Mesendoderm (in vitro differentiated cells): ENCODE measurements at regions not wholly inside any gene's neighbourhood (a gene's known extent, or its start where the extent isn't known, plus 50 kb on each side); places are given as distances from the start of the nearest gene placed in this dataset.
"Not testable (repeated sequence)": the region's sequence is repeated elsewhere in the genome, so short reads cannot be mapped to it uniquely, and the experiment has no call there.

ENCODE experiments used
- DNase-seq: peaks from one replicate; pipeline ENCODE4 v3.0.0; 2013
- H2AK5ac ChIP-seq: 2 replicates; pipeline ENCODE4 v1.6.1; 2013; ENCODE audit warnings: low read length, inconsistent platforms
- H2BK120ac ChIP-seq: 2 replicates; pipeline ENCODE4 v1.6.1; 2013; ENCODE audit warnings: low read depth, mild to moderate bottlenecking, low read length, moderate library complexity, mixed read lengths
- H2BK15ac ChIP-seq: replicated peaks from 2 replicates; pipeline ENCODE4 v1.6.1; 2013; ENCODE audit warnings: low read depth, mild to moderate bottlenecking, moderate library complexity
- H2BK5ac ChIP-seq: 2 replicates; pipeline ENCODE4 v1.6.1; 2013; ENCODE audit warnings: low read length, inconsistent platforms
- H3K18ac ChIP-seq: 2 replicates; pipeline ENCODE4 v1.6.1; 2013; ENCODE audit warnings: mild to moderate bottlenecking, low read length, mixed read lengths
- H3K23ac ChIP-seq: one replicate; pipeline ENCODE4 v1.6.1; 2013; ENCODE audit warnings: low read length
- H3K27ac ChIP-seq: 2 replicates; pipeline ENCODE4 v1.5.1; 2013; ENCODE audit warnings: low read depth, mild to moderate bottlenecking, inconsistent platforms, low read length, moderate library complexity
- H3K27me3 ChIP-seq: 2 replicates; pipeline ENCODE4 v1.6.1; 2013; ENCODE audit warnings: low read length, control low read depth, mild to moderate bottlenecking, inconsistent platforms; ENCODE audit not compliant: insufficient read depth, poor library complexity
- H3K36me3 ChIP-seq: 2 replicates; pipeline ENCODE4 v1.6.1; 2013; ENCODE audit warnings: low read length, inconsistent platforms; ENCODE audit not compliant: control insufficient read depth, insufficient read depth
- H3K4ac ChIP-seq: one replicate; pipeline ENCODE4 v1.6.1; 2013; ENCODE audit warnings: low read depth, mild to moderate bottlenecking, low read length, moderate library complexity
- H3K4me1 ChIP-seq: 2 replicates; pipeline ENCODE4 v1.6.1; 2013; ENCODE audit warnings: low read depth, low read length, inconsistent platforms; ENCODE audit not compliant: control insufficient read depth
- H3K4me2 ChIP-seq: 2 replicates; pipeline ENCODE4 v1.6.1; 2013; ENCODE audit warnings: low read length
- H3K4me3 ChIP-seq: 2 replicates; pipeline ENCODE4 v1.5.1; 2013; ENCODE audit warnings: mild to moderate bottlenecking, low read length
- H3K56ac ChIP-seq: one replicate; pipeline ENCODE4 v1.6.1; 2013; ENCODE audit warnings: low read length
- H3K79me1 ChIP-seq: 2 replicates; pipeline ENCODE4 v1.6.1; 2013; ENCODE audit warnings: low read length, inconsistent platforms
- H3K79me2 ChIP-seq: 2 replicates; pipeline ENCODE4 v1.6.1; 2013; ENCODE audit warnings: mild to moderate bottlenecking, low read length; ENCODE audit not compliant: control insufficient read depth, insufficient read depth
- H3K9ac ChIP-seq: 2 replicates; pipeline ENCODE4 v1.6.1; 2013; ENCODE audit warnings: low read length, inconsistent platforms
- H4K5ac ChIP-seq: one replicate; pipeline ENCODE4 v1.6.1; 2013; ENCODE audit warnings: low read length
- H4K8ac ChIP-seq: one replicate; pipeline ENCODE4 v1.6.1; 2013; ENCODE audit warnings: low read depth, mild to moderate bottlenecking, control low read depth, low read length, moderate library complexity
- WGBS: extraction: QIAGEN DNeasy Blood & Tissue Kit; methylation state at CpG from one replicate; pipeline ENCODE4 v1.1.7; 2013; ENCODE audit warnings: low lambda C conversion rate, missing lambda C conversion rate; ENCODE audit not compliant: insufficient coverage; ENCODE audit errors: extremely low coverage; 5-methylcytosine and 5-hydroxymethylcytosine counted together

DNA sequence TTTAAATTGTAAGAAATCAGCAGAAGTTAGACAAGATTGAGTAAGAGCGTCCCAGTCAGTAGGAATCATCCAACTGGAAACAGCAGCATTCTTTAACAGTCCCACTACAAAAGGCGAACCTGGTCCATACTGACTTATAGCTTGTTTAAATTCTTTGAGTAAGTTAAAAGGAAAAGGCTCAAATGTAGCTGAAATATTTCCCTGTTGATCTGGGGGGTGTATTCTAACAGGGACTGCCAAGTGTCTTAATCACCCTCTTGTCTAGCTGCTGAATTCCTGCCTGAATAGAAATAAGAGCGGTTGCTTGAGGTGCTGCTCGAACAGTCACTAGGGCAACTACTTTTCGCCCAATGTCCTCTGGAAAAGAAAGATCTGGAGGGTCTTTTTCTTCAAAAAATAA lies 56.4 kb upstream of the FMNL2 start:
- no peaks in the 10 kb centered on the region for H3K79me2 ChIP-seq
- DNase-seq, result no peak
- H2BK15ac ChIP-seq, result no peak overlapping the region
- H4K5ac ChIP-seq, result no peak overlapping the region
- H3K27ac ChIP-seq, result no peak overlapping the region
- H3K9ac ChIP-seq, result no peak overlapping the region
- no peak overlapping the region for H3K56ac ChIP-seq
- no peaks in the 10 kb centered on the region for H3K27me3 ChIP-seq
- H3K36me3 ChIP-seq, result no peaks in the 10 kb centered on the region
- H3K23ac ChIP-seq, result no peak overlapping the region
- H2BK120ac ChIP-seq, result no peak overlapping the region
- no peak overlapping the region for H2BK5ac ChIP-seq
- H3K18ac ChIP-seq, result no peak overlapping the region
- no peak overlapping the region for H4K8ac ChIP-seq
- H3K79me1 ChIP-seq, result no peaks in the 10 kb centered on the region
- no peak overlapping the region for H2AK5ac ChIP-seq
- no peak overlapping the region for H3K4ac ChIP-seq
- WGBS, result no CpG with 5 or more reads among the region's 5 CpGs
- no peaks in the 10 kb centered on the region for H3K4me1 ChIP-seq
- H3K4me2 ChIP-seq, result no peak overlapping the region
- H3K4me3 ChIP-seq, result no peak overlapping the region

DNA sequence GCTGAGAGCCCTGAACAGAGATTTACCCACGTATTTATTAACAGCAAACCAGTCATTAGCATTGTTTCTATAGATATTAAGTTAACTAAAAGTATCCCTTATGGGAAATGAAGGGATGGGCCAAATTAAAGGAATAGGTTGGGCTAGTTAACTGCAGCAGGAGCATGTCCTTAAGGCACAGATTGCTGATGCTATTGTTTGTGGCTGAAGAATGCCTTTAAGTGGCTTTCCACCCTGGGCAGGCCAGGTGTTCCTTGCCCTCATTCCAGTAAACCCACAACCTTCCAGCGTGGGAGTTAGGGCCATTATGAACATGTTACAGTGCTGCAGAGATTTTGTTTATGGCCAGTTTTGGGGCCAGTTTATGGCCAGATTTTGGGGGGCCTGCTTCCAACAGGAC lies 55.6 kb upstream of the FMNL2 start:
- H3K9ac ChIP-seq, H4K8ac ChIP-seq, DNase-seq, H4K5ac ChIP-seq, H3K79me1 ChIP-seq, H2BK5ac ChIP-seq, H2BK15ac ChIP-seq, H3K27ac ChIP-seq, H3K4me1 ChIP-seq, H3K18ac ChIP-seq, H3K36me3 ChIP-seq, H3K4me3 ChIP-seq, H2AK5ac ChIP-seq, H3K79me2 ChIP-seq, H3K4me2 ChIP-seq, H2BK120ac ChIP-seq, H3K56ac ChIP-seq, H3K23ac ChIP-seq, H3K27me3 ChIP-seq, H3K4ac ChIP-seq: not testable (repeated sequence)
- no CpG with 5 or more reads among the region's 2 CpGs for WGBS

DNA sequence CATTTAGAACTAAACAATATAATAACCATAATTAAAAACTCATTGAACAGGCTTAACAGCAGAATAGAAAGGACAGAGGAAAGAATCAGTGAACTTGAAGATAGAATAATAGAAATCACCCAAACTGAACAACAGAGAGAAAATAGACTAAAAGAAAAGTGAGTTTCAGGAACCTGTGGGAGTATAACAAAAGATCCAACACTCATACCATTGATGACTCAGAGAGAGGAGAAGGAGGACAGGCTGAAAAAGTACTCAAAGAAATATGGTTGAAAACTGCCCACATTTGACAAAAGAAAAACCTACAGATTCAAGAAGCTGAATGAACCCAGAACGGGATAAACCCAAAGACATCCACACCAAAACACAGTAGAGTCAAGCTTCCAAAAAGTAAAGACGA lies 54.2 kb upstream of the FMNL2 start:
- H3K18ac ChIP-seq, result no peak overlapping the region
- no peaks in the 10 kb centered on the region for H3K79me2 ChIP-seq
- H3K27ac ChIP-seq, result no peak overlapping the region
- no peak overlapping the region for H3K4me2 ChIP-seq
- H4K8ac ChIP-seq, result no peak overlapping the region
- WGBS, result no CpG with 5 or more reads among the region's 2 CpGs
- H3K36me3 ChIP-seq, result no peaks in the 10 kb centered on the region
- H3K4me1 ChIP-seq, result no peaks in the 10 kb centered on the region
- no peak overlapping the region for H2BK120ac ChIP-seq
- no peak for DNase-seq
- H2BK5ac ChIP-seq, result no peak overlapping the region
- H3K79me1 ChIP-seq, result no peaks in the 10 kb centered on the region
- H3K4ac ChIP-seq, result no peak overlapping the region
- H3K27me3 ChIP-seq, result no peaks in the 10 kb centered on the region
- no peak overlapping the region for H3K56ac ChIP-seq
- H3K23ac ChIP-seq, result no peak overlapping the region
- no peak overlapping the region for H3K4me3 ChIP-seq
- no peak overlapping the region for H4K5ac ChIP-seq
- H2BK15ac ChIP-seq, result no peak overlapping the region
- H3K9ac ChIP-seq, result no peak overlapping the region
- H2AK5ac ChIP-seq, result no peak overlapping the region

DNA sequence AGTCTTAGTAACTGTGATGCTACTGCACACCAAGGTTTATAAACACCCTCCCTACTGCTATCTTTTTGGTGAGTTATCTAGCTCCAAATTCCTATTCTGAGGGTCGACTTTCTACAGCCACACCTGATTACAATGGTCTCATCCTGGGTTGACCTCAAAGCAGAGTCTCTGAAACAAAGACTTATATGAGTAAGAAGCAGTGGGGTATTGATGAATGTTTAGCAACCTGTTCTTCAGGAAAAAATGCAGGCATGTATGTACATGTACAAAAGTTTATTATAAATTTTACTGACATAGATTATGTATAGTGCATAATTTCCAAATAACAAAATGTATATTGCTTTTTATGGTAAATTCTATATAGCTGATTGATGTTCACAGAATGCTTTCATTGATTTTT lies 51.6 kb upstream of the FMNL2 start:
- WGBS, result no CpG with 5 or more reads among the region's 1 CpG

DNA sequence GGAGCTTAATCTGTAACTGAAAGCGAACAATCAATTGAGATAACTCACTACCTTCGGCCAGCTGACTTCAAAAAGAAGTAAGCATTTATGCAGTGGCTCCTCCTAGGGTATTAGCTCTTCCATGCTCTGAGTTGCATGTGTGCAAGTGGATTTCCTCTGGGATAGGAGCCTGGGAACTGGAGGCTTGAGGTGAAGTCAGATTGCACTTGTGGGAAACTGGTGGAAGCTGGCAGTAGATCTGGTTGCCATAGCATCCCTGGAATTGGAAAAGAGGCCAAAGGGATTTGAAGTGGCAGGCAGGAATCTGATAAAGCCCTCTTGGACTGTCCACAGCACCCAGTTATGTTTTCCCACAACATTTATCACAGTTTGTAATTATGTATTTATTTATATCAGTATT lies 50.6 kb upstream of the FMNL2 start:
- Histone ChIP-seq H3K4ac (no peak overlapping the region), H3K23ac (no peak overlapping the region), H2BK5ac (no peak overlapping the region), H4K8ac (no peak overlapping the region), H3K4me2 (no peak overlapping the region), H4K5ac (no peak overlapping the region), H3K27me3 (no peaks in the 10 kb centered on the region), H3K56ac (no peak overlapping the region), H3K4me3 (no peak overlapping the region), H2BK120ac (no peak overlapping the region), H3K18ac (no peak overlapping the region), H2AK5ac (no peak overlapping the region), H2BK15ac (no peak overlapping the region), H3K27ac (no peak overlapping the region), H3K36me3 (no peaks in the 10 kb centered on the region), H3K9ac (no peak overlapping the region), H3K4me1 (no peaks in the 10 kb centered on the region), H3K79me2 (no peaks in the 10 kb centered on the region), H3K79me1 (no peaks in the 10 kb centered on the region)
- peak; percentile 2 for DNase-seq
- WGBS, result no CpG with 5 or more reads among the region's 2 CpGs

More for the DNA sequence above, 51.6 kb upstream of the FMNL2 start:
- Histone ChIP-seq H3K79me2 (no peaks in the 10 kb centered on the region), H3K4me3 (no peak overlapping the region), H2BK15ac (no peak overlapping the region), H3K18ac (no peak overlapping the region), H3K9ac (no peak overlapping the region), H2AK5ac (no peak overlapping the region), H4K8ac (no peak overlapping the region), H3K4ac (no peak overlapping the region), H3K27me3 (no peaks in the 10 kb centered on the region), H4K5ac (no peak overlapping the region), H2BK5ac (no peak overlapping the region), H3K36me3 (no peaks in the 10 kb centered on the region), H2BK120ac (no peak overlapping the region), H3K79me1 (no peaks in the 10 kb centered on the region), H3K27ac (no peak overlapping the region), H3K4me1 (no peaks in the 10 kb centered on the region), H3K56ac (no peak overlapping the region), H3K4me2 (no peak overlapping the region), H3K23ac (no peak overlapping the region)
- DNase-seq, result no peak
